ENCODE measurements at regions not wholly inside any gene's neighbourhood (a gene's known extent, or its start where the extent isn't known, plus 50 kb on each side); places are given as distances from the start of the nearest gene placed in this dataset.
"Not testable (repeated sequence)": the region's sequence is repeated elsewhere in the genome, so short reads cannot be mapped to it uniquely, and the experiment has no call there.

DNA sequence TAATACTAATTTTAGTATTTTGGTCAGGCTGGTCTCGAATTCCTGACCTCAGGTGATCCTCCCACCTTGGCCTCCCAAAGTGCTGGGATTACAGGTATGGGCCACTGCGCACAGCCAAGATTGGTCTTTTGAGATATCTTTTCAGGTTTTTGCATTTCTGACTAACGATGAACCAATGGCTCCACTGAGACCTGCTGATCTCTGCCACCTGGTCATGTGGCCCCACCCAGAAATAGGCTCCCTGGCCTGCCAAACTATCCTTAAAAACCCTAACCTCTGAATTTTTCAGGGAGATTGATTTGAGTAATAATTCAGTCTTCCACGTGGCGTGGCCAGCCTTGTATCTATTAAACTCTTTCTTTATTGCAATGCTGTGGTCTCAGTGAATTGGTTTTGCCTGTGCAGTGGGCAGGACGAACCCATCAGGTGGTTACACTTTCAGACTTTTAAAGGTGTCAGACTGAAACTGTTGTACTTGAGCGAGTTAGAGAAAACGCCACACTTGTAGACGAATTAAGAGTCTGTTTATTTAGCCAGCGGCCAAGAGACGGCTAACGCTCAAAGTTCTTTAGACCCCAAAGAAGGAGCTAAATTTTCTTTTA is 85.8 kb upstream of the MSH6 start:
- H3K4me3 ChIP-seq (ENCODE audit: control insufficient read depth, low read depth, low read length): no peak overlapping the region
- DNase-seq (ENCODE audit: low read depth): no peak
- TF ChIP-seq, protein P1, sequence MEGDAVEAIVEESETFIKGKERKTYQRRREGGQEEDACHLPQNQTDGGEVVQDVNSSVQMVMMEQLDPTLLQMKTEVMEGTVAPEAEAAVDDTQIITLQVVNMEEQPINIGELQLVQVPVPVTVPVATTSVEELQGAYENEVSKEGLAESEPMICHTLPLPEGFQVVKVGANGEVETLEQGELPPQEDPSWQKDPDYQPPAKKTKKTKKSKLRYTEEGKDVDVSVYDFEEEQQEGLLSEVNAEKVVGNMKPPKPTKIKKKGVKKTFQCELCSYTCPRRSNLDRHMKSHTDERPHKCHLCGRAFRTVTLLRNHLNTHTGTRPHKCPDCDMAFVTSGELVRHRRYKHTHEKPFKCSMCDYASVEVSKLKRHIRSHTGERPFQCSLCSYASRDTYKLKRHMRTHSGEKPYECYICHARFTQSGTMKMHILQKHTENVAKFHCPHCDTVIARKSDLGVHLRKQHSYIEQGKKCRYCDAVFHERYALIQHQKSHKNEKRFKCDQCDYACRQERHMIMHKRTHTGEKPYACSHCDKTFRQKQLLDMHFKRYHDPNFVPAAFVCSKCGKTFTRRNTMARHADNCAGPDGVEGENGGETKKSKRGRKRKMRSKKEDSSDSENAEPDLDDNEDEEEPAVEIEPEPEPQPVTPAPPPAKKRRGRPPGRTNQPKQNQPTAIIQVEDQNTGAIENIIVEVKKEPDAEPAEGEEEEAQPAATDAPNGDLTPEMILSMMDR (IDR thresholded peaks at IDR 0.05; ENCODE audit: control insufficient read depth, insufficient read depth, low read depth, low read length, missing control alignments): no peak

DNA sequence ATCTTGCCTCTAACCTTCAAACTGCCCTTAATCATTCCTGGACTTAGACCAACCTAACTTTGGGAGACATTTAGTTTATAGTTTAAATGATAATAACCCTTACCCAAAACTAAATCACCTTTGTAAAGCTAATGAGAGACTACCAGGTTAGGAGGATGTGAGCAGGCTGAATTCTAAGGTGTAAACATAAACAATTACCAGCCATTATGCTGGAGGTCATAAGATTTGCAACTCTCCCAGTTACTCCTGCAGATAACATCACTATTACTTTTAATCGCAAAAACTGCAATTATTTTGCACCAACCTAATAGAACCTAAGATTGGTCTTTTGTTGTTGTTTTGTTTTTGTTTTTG is 86.5 kb upstream of the MSH6 start:
- TF ChIP-seq, protein P1 (IDR thresholded peaks at IDR 0.05; ENCODE audit: control insufficient read depth, insufficient read depth, low read depth, low read length, missing control alignments): no peak
- no peak overlapping the region for H3K4me3 ChIP-seq (ENCODE audit: control insufficient read depth, low read depth, low read length)
- no peak for DNase-seq (ENCODE audit: low read depth)

DNA sequence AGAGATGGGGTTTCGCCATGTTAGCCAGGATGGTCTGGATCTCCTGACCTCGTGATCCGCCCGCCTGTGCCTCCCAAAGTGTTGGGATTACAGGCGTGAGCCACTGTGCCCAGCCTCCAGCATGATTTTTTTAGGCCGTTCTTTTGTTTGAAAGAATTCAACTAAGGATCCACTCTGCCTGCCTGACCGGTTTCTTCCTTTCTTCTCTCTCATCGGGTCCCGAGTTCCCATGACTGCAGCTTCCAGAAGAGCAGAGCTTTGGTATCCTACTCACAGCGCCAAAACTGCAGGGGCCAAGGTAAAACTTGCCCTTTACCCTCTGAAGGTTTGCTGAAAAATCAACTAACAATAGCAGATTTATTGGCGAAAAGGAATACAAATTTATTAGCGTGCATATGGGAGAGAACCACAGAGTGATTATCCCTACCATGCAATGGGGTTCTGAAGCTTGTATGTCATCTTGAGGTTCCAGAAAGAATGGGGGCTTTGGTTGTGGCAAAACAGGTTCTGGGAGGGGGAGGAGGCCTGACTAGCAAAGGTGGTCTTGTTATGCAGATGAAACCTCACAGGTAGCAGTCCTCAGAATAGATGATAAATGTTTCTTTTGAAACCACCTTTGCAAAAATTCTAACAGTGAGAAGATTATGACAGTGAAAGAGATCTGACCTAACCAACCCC is 87.0 kb upstream of the MSH6 start:
- no peak overlapping the region for H3K4me3 ChIP-seq (ENCODE audit: control insufficient read depth, low read depth, low read length)
- no peak for DNase-seq (ENCODE audit: low read depth)
- TF ChIP-seq, protein P1 (IDR thresholded peaks at IDR 0.05; ENCODE audit: control insufficient read depth, insufficient read depth, low read depth, low read length, missing control alignments): no peak

DNA sequence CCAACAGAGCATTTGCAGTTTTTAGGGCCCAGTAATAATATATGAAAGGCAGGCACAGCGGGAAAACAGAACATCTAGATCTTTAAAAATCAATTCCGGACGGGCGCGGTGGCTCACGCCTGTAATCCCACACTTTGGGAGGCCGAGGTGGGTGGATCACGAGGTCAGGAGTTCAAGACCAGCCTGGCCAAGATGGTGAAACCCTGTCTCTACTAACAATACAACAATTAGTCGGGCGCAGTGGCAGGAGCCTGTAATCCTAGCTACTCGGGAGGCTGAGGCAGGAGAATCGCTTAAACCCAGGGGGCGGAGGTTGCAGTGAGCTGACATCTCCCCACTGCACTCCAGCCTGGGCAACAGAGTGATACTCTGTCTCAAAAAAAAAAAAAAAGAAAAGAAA is 88.5 kb upstream of the MSH6 start:
- not testable (repeated sequence) for DNase-seq (ENCODE audit: low read depth); H3K4me3 ChIP-seq (ENCODE audit: control insufficient read depth, low read depth, low read length)

DNA sequence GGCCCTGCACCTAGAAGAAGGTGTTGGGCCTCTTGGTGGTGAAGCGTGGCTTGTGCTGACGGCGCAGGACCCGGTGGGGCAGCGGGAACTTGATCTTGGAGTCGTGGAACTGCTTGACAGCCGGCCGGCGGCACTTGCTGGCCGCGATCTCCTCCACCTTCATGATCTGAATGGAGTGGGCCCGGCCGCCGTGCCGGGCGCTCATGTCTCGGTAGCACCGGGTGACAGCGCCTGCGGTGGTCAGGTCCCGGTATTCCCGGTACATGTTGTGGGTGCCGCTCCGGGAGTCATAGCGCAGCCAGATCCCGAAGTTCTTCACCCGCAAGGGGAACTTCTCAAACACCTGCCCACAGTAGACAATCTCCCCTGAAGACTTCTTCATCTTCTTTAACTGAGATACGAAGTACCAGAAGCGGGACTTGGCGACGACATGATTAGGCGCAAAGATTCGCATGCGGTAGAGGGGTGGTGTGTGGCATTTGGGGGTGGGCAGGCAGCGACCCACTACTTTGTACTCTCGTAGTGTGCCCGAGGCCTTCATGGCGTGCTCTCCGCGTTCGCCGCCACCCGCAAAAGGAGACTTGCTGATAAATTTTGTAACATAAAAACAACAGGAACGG is 92.1 kb upstream of the MSH6 start:
- DNase-seq (ENCODE audit: low read depth); H3K4me3 ChIP-seq (ENCODE audit: control insufficient read depth, low read depth, low read length): not testable (repeated sequence)

DNA sequence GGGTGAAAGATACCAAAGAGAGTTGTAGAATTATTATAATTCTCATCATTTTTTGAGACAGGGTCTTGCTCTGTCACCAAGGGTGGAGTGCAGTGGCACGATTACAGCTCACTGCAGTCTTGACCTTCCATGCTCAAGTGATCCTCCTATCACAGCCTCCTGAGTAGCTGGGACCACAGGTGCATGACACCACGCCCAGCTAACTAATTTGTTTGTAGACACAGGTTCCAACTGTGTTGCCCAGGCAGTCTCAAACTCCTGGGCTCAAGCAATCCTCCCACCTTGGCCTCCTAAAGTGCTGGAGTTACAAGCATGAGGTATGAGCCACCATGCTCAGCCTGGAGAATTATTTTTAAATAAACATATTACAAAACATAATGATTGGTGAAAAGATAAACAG is 92.8 kb upstream of the MSH6 start:
- H3K4me3 ChIP-seq (ENCODE audit: control insufficient read depth, low read depth, low read length): no peak overlapping the region
- no peak for DNase-seq (ENCODE audit: low read depth)
- TF ChIP-seq, protein P1 (IDR thresholded peaks at IDR 0.05; ENCODE audit: control insufficient read depth, insufficient read depth, low read depth, low read length, missing control alignments): no peak

DNA sequence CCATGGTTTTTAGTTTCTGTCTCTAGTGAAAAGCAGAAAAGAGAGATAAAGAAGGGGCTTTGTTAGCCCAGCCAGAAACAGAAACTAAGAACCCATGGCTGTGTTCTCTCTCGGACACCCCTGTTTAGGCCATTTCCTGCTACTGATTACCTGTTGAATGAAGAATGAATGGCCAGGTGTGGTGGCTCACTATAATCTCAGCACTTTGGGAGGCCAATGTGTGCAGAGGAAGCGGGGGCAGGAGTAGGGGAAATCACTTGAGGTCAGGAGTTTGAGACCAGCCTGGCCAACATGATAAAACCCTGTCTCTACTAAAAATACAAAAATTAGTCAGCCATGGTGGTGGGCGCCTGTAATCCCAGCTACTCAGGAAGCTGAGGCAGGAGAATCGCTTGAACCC is 93.8 kb upstream of the MSH6 start:
- DNase-seq (ENCODE audit: low read depth); H3K4me3 ChIP-seq (ENCODE audit: control insufficient read depth, low read depth, low read length): not testable (repeated sequence)

DNA sequence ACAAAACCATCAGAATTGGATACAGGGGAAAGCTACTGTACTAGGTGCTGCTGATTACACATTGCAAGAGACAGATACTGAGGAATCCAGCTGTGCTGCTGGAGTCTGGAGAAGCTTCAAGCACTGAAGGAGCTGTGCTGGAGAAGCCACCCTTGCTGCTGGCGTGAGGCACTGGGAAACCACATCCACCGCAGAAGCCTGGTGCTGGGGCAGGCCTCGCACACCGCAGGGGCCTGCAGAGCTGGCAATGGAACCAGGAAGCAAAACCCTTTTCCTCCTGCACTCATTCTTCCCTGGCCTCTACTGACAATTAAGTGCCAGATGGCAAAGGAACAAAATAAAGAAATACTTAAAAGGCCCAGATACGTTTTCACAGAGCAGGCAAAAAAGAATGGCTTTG is 94.4 kb upstream of the MSH6 start:
- H3K4me3 ChIP-seq (ENCODE audit: control insufficient read depth, low read depth, low read length): no peak overlapping the region
- no peak for DNase-seq (ENCODE audit: low read depth)
- TF ChIP-seq, protein P1 (IDR thresholded peaks at IDR 0.05; ENCODE audit: control insufficient read depth, insufficient read depth, low read depth, low read length, missing control alignments): no peak

All from AG09309 (cell line).